ENCODE measurements at regions not wholly inside any gene's neighbourhood (a gene's known extent, or its start where the extent isn't known, plus 50 kb on each side); places are given as distances from the start of the nearest gene placed in this dataset.

- TF ChIP-seq SUZ12 (IDR thresholded peaks at IDR 0.05; ENCODE audit: low read length) = no peak
- no peak for TF ChIP-seq CTCF (IDR thresholded peaks at IDR 0.05; ENCODE audit: control extremely low read depth in 1 of 3, insufficient read depth in 1 of 3, low read depth in 1 of 3, low read length in 3 of 3)
- no peak for TF ChIP-seq YY1 (IDR thresholded peaks at IDR 0.05; ENCODE audit: low read depth, low read length)
- no peak for TF ChIP-seq EZH2 (IDR thresholded peaks at IDR 0.05; ENCODE audit: low read depth, low read length, severe bottlenecking)
- TF ChIP-seq RAD21 (IDR thresholded peaks at IDR 0.05 in 1 of 2, conservative IDR thresholded peaks at IDR 0.05 in 1 of 2; ENCODE audit: low read depth in 2 of 2, low read length in 2 of 2) = no peak
These were observed 271.6 kb upstream of the TNRC6C start for GRCh38 chr17:77686903-77687302.
